Lower lobe of right lung (tissue), 2 donors: ENCODE measurements at regions not wholly inside any gene's neighbourhood (a gene's known extent, or its start where the extent isn't known, plus 50 kb on each side); places are given as distances from the start of the nearest gene placed in this dataset.

Experiments
- ATAC-seq, 2 donors: fragments of 200-7000 bp; cut with Tn5 transposase; one replicate each; pipeline ENCODE4 v1.9.1; 2020 to 2022; ENCODE audit warnings: mild to moderate bottlenecking in 2 of 2, moderate library complexity in 2 of 2
- DNase-seq: peaks from one replicate; pipeline ENCODE4 v3.0.0-alpha.2; 2020
- H3K27ac ChIP-seq: fragments of 200-600 bp; one replicate; pipeline ENCODE4 v1.8.0; 2022
- H3K27me3 ChIP-seq: fragments of 200-600 bp; one replicate; pipeline ENCODE4 v1.8.0; 2022; ENCODE audit warnings: low read depth
- H3K36me3 ChIP-seq: fragments of 200-600 bp; one replicate; pipeline ENCODE4 v1.8.0; 2022; ENCODE audit warnings: mild to moderate bottlenecking
- H3K4me1 ChIP-seq: fragments of 200-600 bp; one replicate; pipeline ENCODE4 v1.8.0; 2022
- H3K4me3 ChIP-seq: fragments of 200-600 bp; one replicate; pipeline ENCODE4 v1.8.0; 2022; ENCODE audit warnings: mild to moderate bottlenecking
- H3K9me3 ChIP-seq: fragments of 200-600 bp; one replicate; pipeline ENCODE4 v1.8.0; 2022
- CTCF ChIP-seq: fragments of 200-600 bp; IDR thresholded peaks from one replicate; pipeline ENCODE4 v1.8.0; 2022; ENCODE audit warnings: antibody characterized with exemption, mild to moderate bottlenecking
- intact Hi-C: fragments of 100-400 bp; cut with DNase I; formaldehyde crosslinking; loops from one replicate; pipeline ENCODE4 v1.11.0; 2022
- donor health status: DM: no; HTN: yes; CAD: no; lungs with severe emphysema.

GRCh38 chr17:77323413-77324171 is 182.8 kb downstream of the SEC14L1 start:
- ATAC-seq (peak in 1 of 2 donors; percentile 0), DNase-seq (peak; percentile 68)
- Histone ChIP-seq H3K27ac (peak overlapping the region; percentile 84), H3K4me3 (peak overlapping the region; percentile 33), H3K27me3 (no peaks in the 10 kb centered on the region), H3K9me3 (no peaks in the 10 kb centered on the region), H3K36me3 (no peaks in the 10 kb centered on the region), H3K4me1 (peaks cover 78% of the 10 kb centered on the region)
- TF ChIP-seq CTCF: no peak
- intact Hi-C loops: no loop called here

- no peaks in the 10 kb centered on the region for H3K9me3 ChIP-seq
- intact Hi-C loops: no loop called here
- H3K27me3 ChIP-seq: no peaks in the 10 kb centered on the region
- peak overlapping the region; percentile 84 for H3K27ac ChIP-seq
- TF ChIP-seq CTCF: no peak
- peak; percentile 41 for DNase-seq
- H3K4me3 ChIP-seq: no peak overlapping the region
- H3K36me3 ChIP-seq: no peaks in the 10 kb centered on the region
- H3K4me1 ChIP-seq: peaks cover 71% of the 10 kb centered on the region
- no peak for ATAC-seq
These were observed 183.5 kb downstream of the SEC14L1 start for GRCh38 chr17:77324227-77324626.

- TF ChIP-seq CTCF: no peak
- H3K27me3 ChIP-seq: no peaks in the 10 kb centered on the region
- H3K9me3 ChIP-seq: no peaks in the 10 kb centered on the region
- ATAC-seq (no peak), DNase-seq (no peak)
- H3K4me3 ChIP-seq: no peak overlapping the region
- H3K4me1 ChIP-seq: peaks cover 58% of the 10 kb centered on the region
- intact Hi-C loops: no loop called here
- no peaks in the 10 kb centered on the region for H3K36me3 ChIP-seq
- H3K27ac ChIP-seq: peak overlapping the region; percentile 84
These were observed 184.9 kb downstream of the SEC14L1 start for GRCh38 chr17:77325577-77326075.

- H3K4me1 ChIP-seq: peaks cover 55% of the 10 kb centered on the region
- no peak overlapping the region for H3K27ac ChIP-seq
- DNase-seq (peak; percentile 46), ATAC-seq (no peak)
- H3K27me3 ChIP-seq: no peaks in the 10 kb centered on the region
- H3K4me3 ChIP-seq: no peak overlapping the region
- no peaks in the 10 kb centered on the region for H3K36me3 ChIP-seq
- intact Hi-C loops: no loop called here
- no peak for TF ChIP-seq CTCF
- no peaks in the 10 kb centered on the region for H3K9me3 ChIP-seq
These were observed 185.4 kb downstream of the SEC14L1 start for GRCh38 chr17:77326076-77326591.

GRCh38 chr17:77326636-77327035 is 185.9 kb downstream of the SEC14L1 start:
- Histone ChIP-seq H3K27ac (no peak overlapping the region), H3K4me3 (no peak overlapping the region), H3K4me1 (peaks cover 56% of the 10 kb centered on the region), H3K27me3 (no peaks in the 10 kb centered on the region), H3K36me3 (no peaks in the 10 kb centered on the region), H3K9me3 (no peaks in the 10 kb centered on the region)
- ATAC-seq (no peak), DNase-seq (no peak)
- intact Hi-C loops: no loop called here
- no peak for TF ChIP-seq CTCF
